ENCODE measurements at regions not wholly inside any gene's neighbourhood (a gene's known extent, or its start where the extent isn't known, plus 50 kb on each side); places are given as distances from the start of the nearest gene placed in this dataset.

- TF ChIP-seq CTCF (IDR thresholded peaks at IDR 0.05) = no peak
- Histone ChIP-seq H3K4me3 (no peak overlapping the region), H3K36me3 (no peaks in the 10 kb centered on the region), H3K9me3 (no peaks in the 10 kb centered on the region), H3K4me1 (no peaks in the 10 kb centered on the region), H3K27ac (no peak overlapping the region), H3K27me3 (no peaks in the 10 kb centered on the region)
- DNase-seq = no peak
Measured at GRCh38 chr10:104505521-104506042, 135.5 kb upstream of the SORCS3 start.

GRCh38 chr10:104509981-104510380 lies 131.1 kb upstream of the SORCS3 start:
- Histone ChIP-seq H3K27ac (no peak overlapping the region), H3K4me3 (no peak overlapping the region), H3K4me1 (no peaks in the 10 kb centered on the region), H3K36me3 (no peaks in the 10 kb centered on the region), H3K27me3 (no peaks in the 10 kb centered on the region), H3K9me3 (no peaks in the 10 kb centered on the region)
- TF ChIP-seq POLR2A (IDR thresholded peaks at IDR 0.05) = no peak
- TF ChIP-seq CTCF (IDR thresholded peaks at IDR 0.05) = no peak
- no peak for DNase-seq

- H3K4me1 ChIP-seq = no peaks in the 10 kb centered on the region
- no peak for TF ChIP-seq POLR2A (IDR thresholded peaks at IDR 0.05)
- no peaks in the 10 kb centered on the region for H3K27me3 ChIP-seq
- H3K27ac ChIP-seq = no peak overlapping the region
- no peaks in the 10 kb centered on the region for H3K36me3 ChIP-seq
- no peak for DNase-seq
- no peaks in the 10 kb centered on the region for H3K9me3 ChIP-seq
- H3K4me3 ChIP-seq = no peak overlapping the region
Measured at GRCh38 chr10:104510644-104511043, 130.4 kb upstream of the SORCS3 start.

GRCh38 chr10:104512800-104513199 lies 128.3 kb upstream of the SORCS3 start:
- Histone ChIP-seq H3K36me3 (no peaks in the 10 kb centered on the region), H3K4me1 (no peaks in the 10 kb centered on the region), H3K27ac (no peak overlapping the region), H3K4me3 (no peak overlapping the region), H3K27me3 (no peaks in the 10 kb centered on the region), H3K9me3 (no peaks in the 10 kb centered on the region)
- no peak for DNase-seq
- TF ChIP-seq CTCF (IDR thresholded peaks at IDR 0.05) = no peak
- no peak for TF ChIP-seq POLR2A (IDR thresholded peaks at IDR 0.05)

GRCh38 chr10:104515678-104516199 lies 125.4 kb upstream of the SORCS3 start:
- Histone ChIP-seq H3K27me3 (no peaks in the 10 kb centered on the region), H3K36me3 (no peaks in the 10 kb centered on the region), H3K9me3 (no peaks in the 10 kb centered on the region), H3K4me1 (no peaks in the 10 kb centered on the region), H3K4me3 (no peak overlapping the region), H3K27ac (no peak overlapping the region)
- no peak for TF ChIP-seq POLR2A (IDR thresholded peaks at IDR 0.05)
- no peak for TF ChIP-seq CTCF (IDR thresholded peaks at IDR 0.05)
- no peak for DNase-seq

GRCh38 chr10:104516986-104517385 lies 124.1 kb upstream of the SORCS3 start:
- H3K9me3 ChIP-seq = no peaks in the 10 kb centered on the region
- no peaks in the 10 kb centered on the region for H3K27me3 ChIP-seq
- no peaks in the 10 kb centered on the region for H3K4me1 ChIP-seq
- TF ChIP-seq CTCF (IDR thresholded peaks at IDR 0.05) = no peak
- TF ChIP-seq POLR2A (IDR thresholded peaks at IDR 0.05) = no peak
- no peak overlapping the region for H3K4me3 ChIP-seq
- H3K36me3 ChIP-seq = no peaks in the 10 kb centered on the region
- no peak for DNase-seq
- no peak overlapping the region for H3K27ac ChIP-seq
